Pancreas (tissue), 10 donors: ENCODE measurements at regions not wholly inside any gene's neighbourhood (a gene's known extent, or its start where the extent isn't known, plus 50 kb on each side); places are given as distances from the start of the nearest gene placed in this dataset.

Experiments used
- ATAC-seq, 4 donors: fragments of 200-7000 bp; cut with Tn5 transposase; one replicate each; pipeline versions ENCODE4 v1.8.0 to v1.9.1; 2020; ENCODE audit warnings: mild to moderate bottlenecking in 4 of 4, moderate library complexity in 4 of 4
- DNase-seq, 6 donors: peaks; one replicate each; pipeline ENCODE4 v3.0.0-alpha.2; 2020
- FAIRE-seq: peaks from 2 replicates; lab custom pipeline; 2012; peaks lifted over from hg19 to GRCh38; lab: Jason Lieb, UNC
- H3K27ac ChIP-seq, 4 donors: fragments of 200-600 bp; sonication (generic); 1 replicate in 3 of 4; 2 replicates in 1 of 4; pipeline versions ENCODE4 v1.5.0 to v1.8.0; 2020
- H3K27me3 ChIP-seq, 4 donors: fragments of 200-600 bp; one replicate each; pipeline ENCODE4 v1.8.0; 2021
- H3K36me3 ChIP-seq, 3 donors: fragments of 200-600 bp; sonication (generic) in 1 of 3; one replicate each; pipeline versions ENCODE4 v1.5.0 to v1.8.0; 2020 to 2021
- H3K4me1 ChIP-seq, 3 donors: fragments of 200-600 bp; one replicate each; pipeline ENCODE4 v1.8.0; 2021
- H3K4me3 ChIP-seq, 4 donors: fragments of 200-600 bp; sonication (generic) in 2 of 4; one replicate each; pipeline versions ENCODE4 v1.5.0 to v1.8.0; 2020 to 2021
- H3K9me3 ChIP-seq, 4 donors: fragments of 200-600 bp; one replicate each; pipeline ENCODE4 v1.8.0; 2021
- CTCF ChIP-seq, 4 donors: fragments of 200-600 bp; sonication (generic) in 3 of 4; IDR thresholded peaks; one replicate each; pipeline versions ENCODE4 v1.5.0 to v1.8.0; 2021; ENCODE audit warnings: antibody characterized with exemption in 4 of 4
- WGBS, 2 donors: extraction: QIAGEN DNeasy Blood & Tissue Kit; methylation state at CpG; one replicate each; pipeline ENCODE4 v1.1.7; 2013; 5-methylcytosine and 5-hydroxymethylcytosine counted together
- intact Hi-C, 3 donors: fragments of 100-400 bp; cut with DNase I; formaldehyde crosslinking; loops; one replicate each; pipeline versions ENCODE4 v1.11.1 to v1.14.2; 2022
- donor health status: healthy with polysubstance abuse.
- donor health status: DM: no; HTN: no; CAD: no; lungs with moderate emphysema.
- donor health status: DM: no; HTN: no; CAD: no.
- donor health status: control.
- donor health status: control.
- donor health status: Bipolar disorder and iron deficiency.
- donor health status: DM: yes; HTN: yes; CAD: no.
- donor health status: DM: no; HTN: no; CAD: no.
- donor health status: DM: no; HTN: no; CAD: no.
- donor health status: DM: yes; HTN: yes; CAD: no.

GRCh38 chr12:116381240-116381743, 103.8 kb upstream of the MED13L start:
- WGBS, 2 donors: 76 to 78% methylated on average over 14 of the region's 14 CpGs
- FAIRE-seq (no peak), DNase-seq (no peak), ATAC-seq (no peak)
- Histone ChIP-seq H3K27ac (no peak overlapping the region), H3K4me3 (no peak overlapping the region), H3K4me1 (peaks cover 0 to 5% (median 0%) of the 10 kb centered on the region in 3 donors), H3K9me3 (no peaks in the 10 kb centered on the region), H3K27me3 (no peaks in the 10 kb centered on the region), H3K36me3 (no peaks in the 10 kb centered on the region)
- no peak for TF ChIP-seq CTCF (IDR thresholded peaks at IDR 0.05)
- intact Hi-C loops: no loop called here

- Histone ChIP-seq H3K4me1 (peaks cover 0 to 5% (median 0%) of the 10 kb centered on the region in 3 donors), H3K36me3 (no peaks in the 10 kb centered on the region), H3K27me3 (no peaks in the 10 kb centered on the region), H3K9me3 (no peaks in the 10 kb centered on the region), H3K27ac (no peak overlapping the region), H3K4me3 (no peak overlapping the region)
- ATAC-seq: peak in 2 of 4 donors; percentile 13 to 29
- no peak for FAIRE-seq
- intact Hi-C loops: no loop called here
- no peak for TF ChIP-seq CTCF (IDR thresholded peaks at IDR 0.05)
- WGBS, 2 donors: 55 to 57% methylated on average over 16 to 17 of the region's 17 CpGs
- no peak for DNase-seq
Measured at GRCh38 chr12:116381744-116382685, 104.5 kb upstream of the MED13L start.

GRCh38 chr12:116382686-116383530, 105.4 kb upstream of the MED13L start:
- no peak overlapping the region for H3K27ac ChIP-seq
- H3K36me3 ChIP-seq: no peaks in the 10 kb centered on the region
- 55 to 62% methylated on average over 13 of the region's 13 CpGs for WGBS, 2 donors
- no peaks in the 10 kb centered on the region for H3K9me3 ChIP-seq
- intact Hi-C loops: no loop called here
- ATAC-seq (peak in 3 of 4 donors; percentile 49 to 67 (median 52)), FAIRE-seq (no peak), DNase-seq (no peak)
- H3K4me1 ChIP-seq: peaks cover 0 to 5% (median 0%) of the 10 kb centered on the region in 3 donors
- H3K27me3 ChIP-seq: no peaks in the 10 kb centered on the region
- H3K4me3 ChIP-seq: no peak overlapping the region
- TF ChIP-seq CTCF (IDR thresholded peaks at IDR 0.05): no peak

GRCh38 chr12:116384175-116384574, 106.7 kb upstream of the MED13L start:
- peaks cover 0 to 6% (median 0%) of the 10 kb centered on the region in 3 donors for H3K4me1 ChIP-seq
- no peak overlapping the region for H3K27ac ChIP-seq
- WGBS, 2 donors: 87 to 91% methylated on average over 5 of the region's 5 CpGs
- no peak for DNase-seq
- no peak for TF ChIP-seq CTCF (IDR thresholded peaks at IDR 0.05)
- no peak overlapping the region for H3K4me3 ChIP-seq
- no peak for ATAC-seq
- H3K36me3 ChIP-seq: no peaks in the 10 kb centered on the region
- FAIRE-seq: no peak
- intact Hi-C loops: no loop called here
- no peaks in the 10 kb centered on the region for H3K27me3 ChIP-seq
- no peaks in the 10 kb centered on the region for H3K9me3 ChIP-seq
